Keratinocyte (primary cell): ENCODE measurements at regions not wholly inside any gene's neighbourhood (a gene's known extent, or its start where the extent isn't known, plus 50 kb on each side); places are given as distances from the start of the nearest gene placed in this dataset.

Source experiments
- CTCF ChIP-seq, 3 experiments: IDR thresholded peaks in 1 of 3; conservative IDR thresholded peaks in 1 of 3; optimal IDR thresholded peaks in 1 of 3; 2 replicates in 2 of 3; 3 replicates in 1 of 3; pipeline versions ENCODE3 to v1.5.1; 2011; ENCODE audit warnings: low read length in 3 of 3, mild to moderate bottlenecking in 3 of 3, moderate library complexity in 2 of 3, control low read depth in 1 of 3, inconsistent platforms in 1 of 3; ENCODE audit not compliant: insufficient read depth in 2 of 3; ENCODE audit errors: extremely low read depth in 1 of 3
- EZH2 ChIP-seq: IDR thresholded peaks from one replicate; pipeline ENCODE4 v1.6.1; 2012; ENCODE audit warnings: inconsistent platforms, mild to moderate bottlenecking, low read length, moderate library complexity

- no peak for TF ChIP-seq CTCF (optimal IDR thresholded peaks at IDR 0.05 in 1 of 3, IDR thresholded peaks at IDR 0.05 in 1 of 3, conservative IDR thresholded peaks at IDR 0.05 in 1 of 3; ENCODE audit: extremely low read depth in 1 of 3, insufficient read depth in 2 of 3, low read length in 3 of 3)
- no peak for TF ChIP-seq EZH2
Measured at GRCh38 chr1:31504001-31504400, 72.3 kb upstream of the TINAGL1 start.
